PC-3 (cell line): ENCODE measurements at regions not wholly inside any gene's neighbourhood (a gene's known extent, or its start where the extent isn't known, plus 50 kb on each side); places are given as distances from the start of the nearest gene placed in this dataset.

ENCODE experiments used
- ATAC-seq: fragments of 200-7000 bp; cut with Tn5 transposase; 2 replicates; pipeline ENCODE4 v1.9.1; 2020; ENCODE audit warnings: mild to moderate bottlenecking, moderate library complexity
- BruUV-seq: library from RNA; stranded (reverse); fragments of 400-500 nt; replicated peaks from 2 replicates; lab custom pipeline; 2021; lab: Mats Ljungman, UMichigan
- CTCF ChIA-PET: fragments of 300-600 bp; sonication (Branson Sonifier 250); formaldehyde crosslinking; loops from one replicate; lab custom pipeline; 2022; ENCODE audit warnings: antibody characterized with exemption; lab: Charles Lee
- POLR2A ChIA-PET: fragments of 300-600 bp; sonication (Branson Sonifier 250); formaldehyde crosslinking; loops from one replicate; lab custom pipeline; 2022; ENCODE audit warnings: antibody characterized with exemption; ENCODE audit not compliant: unreplicated experiment; lab: Charles Lee
- DNase-seq: peaks from one replicate; pipeline ENCODE4 v3.0.0-alpha.2; 2015
- H2AFZ ChIP-seq: fragments of 300-600 bp; sonication (generic); 2 replicates; pipeline ENCODE4 v1.6.0; 2016; ENCODE audit warnings: antibody characterized with exemption, low read length
- H3F3A ChIP-seq: fragments of 300-600 bp; sonication (generic); one replicate; pipeline ENCODE4 v1.6.0; 2017; ENCODE audit warnings: antibody characterized with exemption, low read length, control low read depth, mild to moderate bottlenecking; ENCODE audit not compliant: unreplicated experiment
- H3K27ac ChIP-seq: fragments of 300-600 bp; sonication (generic); 2 replicates; pipeline ENCODE4 v1.5.1; 2016; ENCODE audit warnings: mild to moderate bottlenecking, low read length
- H3K27me3 ChIP-seq: fragments of 300-600 bp; sonication (generic); 2 replicates; pipeline ENCODE4 v1.6.1; 2016; ENCODE audit warnings: low read length, mixed read lengths
- H3K36me3 ChIP-seq: fragments of 300-600 bp; sonication (generic); 2 replicates; pipeline ENCODE4 v1.6.1; 2016; ENCODE audit warnings: low read depth, mixed run types, low read length, mixed read lengths
- H3K4me1 ChIP-seq: fragments of 300-600 bp; sonication (generic); 2 replicates; pipeline ENCODE4 v1.5.1; 2016; ENCODE audit warnings: low read length; ENCODE audit not compliant: insufficient read depth
- H3K4me2 ChIP-seq: fragments of 300-600 bp; sonication (generic); 2 replicates; pipeline ENCODE4 v1.6.0; 2016; ENCODE audit warnings: low read length
- H3K4me3 ChIP-seq: fragments of 300-600 bp; sonication (generic); 2 replicates; pipeline ENCODE4 v1.5.1; 2016; ENCODE audit warnings: mild to moderate bottlenecking, low read length, mixed read lengths
- H3K79me2 ChIP-seq: fragments of 300-600 bp; sonication (generic); 2 replicates; pipeline ENCODE4 v1.6.1; 2017; ENCODE audit warnings: low read length, mixed read lengths
- H3K9ac ChIP-seq: fragments of 300-600 bp; sonication (generic); 2 replicates; pipeline ENCODE4 v1.6.0; 2016; ENCODE audit warnings: mild to moderate bottlenecking, low read length
- H3K9me2 ChIP-seq: fragments of 300-600 bp; sonication (generic); replicated peaks from 2 replicates; pipeline ENCODE4 v1.6.1; 2016; ENCODE audit warnings: mixed run types, low read length, mixed read lengths
- H3K9me3 ChIP-seq: fragments of 300-600 bp; sonication (generic); 2 replicates; pipeline ENCODE4 v1.6.1; 2016; ENCODE audit warnings: low read length, mixed read lengths
- H4K20me1 ChIP-seq: fragments of 300-600 bp; sonication (generic); 2 replicates; pipeline ENCODE4 v1.6.1; 2016; ENCODE audit warnings: low read length, mixed read lengths
- CTCF ChIP-seq: fragments of 300-600 bp; sonication (generic); conservative IDR thresholded peaks from 2 replicates; pipeline ENCODE4 v1.5.1; 2017; ENCODE audit warnings: antibody characterized with exemption, low read depth, mild to moderate bottlenecking, low read length
- EZH2 ChIP-seq: fragments of 300-600 bp; sonication (generic); IDR thresholded peaks from one replicate; pipeline ENCODE4 v1.6.1; 2017; ENCODE audit warnings: antibody characterized with exemption, mild to moderate bottlenecking, low read length; ENCODE audit not compliant: unreplicated experiment
- EZH2phosphoT487 ChIP-seq: fragments of 300-600 bp; sonication (generic); IDR thresholded peaks from 2 replicates; pipeline ENCODE4 v1.6.1; 2018; ENCODE audit warnings: mild to moderate bottlenecking, antibody characterized with exemption, low read length, borderline replicate concordance
- intact Hi-C: fragments of 100-400 bp; cut with micrococcal nuclease; formaldehyde crosslinking; loops from 2 replicates; pipeline ENCODE4 v1.9.0; 2023

- H3K79me2 ChIP-seq = no peaks in the 10 kb centered on the region
- BruUV-seq = no TSS peak
Observed at GRCh38 chr13:23488442-23488841, 54.9 kb upstream of the SACS start.

GRCh38 chr13:23496255-23496654 lies 62.8 kb upstream of the SACS start:
- no peaks in the 10 kb centered on the region for H3F3A ChIP-seq
- CTCF ChIA-PET = no interaction called here
- no peaks in the 10 kb centered on the region for H3K9me3 ChIP-seq

More at GRCh38 chr13:23488442-23488841, 54.9 kb upstream of the SACS start:
- DNase-seq = peak; percentile 91
- Histone ChIP-seq H3F3A (no peaks in the 10 kb centered on the region), H3K27me3 (no peaks in the 10 kb centered on the region), H3K4me3 (no peak overlapping the region), H3K4me2 (peak overlapping the region; percentile 18; the same call in 1 of the 2 replicates), H3K36me3 (no peaks in the 10 kb centered on the region), H4K20me1 (no peaks in the 10 kb centered on the region), H3K4me1 (peaks cover 5% of the 10 kb centered on the region), H2AFZ (no peak overlapping the region), H3K9me2 (no peaks in the 10 kb centered on the region), H3K9ac (0 out of 2 replicates have a peak overlapping the region, but pooled peaks have one; percentile 8), H3K27ac (peak overlapping the region; percentile 68), H3K9me3 (no peaks in the 10 kb centered on the region)
- ChIA-PET POLR2A (no interaction called here), CTCF (interaction anchor here (0.6 kb wide), 1 partner anchor 22 kb away, joined by 3 read pairs; no protein-coding TSS in a partner anchor)
- peak; percentile 92 for ATAC-seq
- intact Hi-C loops = no loop called here
- TF ChIP-seq CTCF = no peak
- no peak for TF ChIP-seq EZH2

GRCh38 chr13:23497191-23497590 lies 63.7 kb upstream of the SACS start:
- no peak for TF ChIP-seq EZH2
- no peak for TF ChIP-seq CTCF
- no peak for TF ChIP-seq EZH2phosphoT487
- Histone ChIP-seq H3K9ac (no peak overlapping the region), H3K36me3 (no peaks in the 10 kb centered on the region), H3K79me2 (no peaks in the 10 kb centered on the region), H2AFZ (no peak overlapping the region), H3F3A (no peaks in the 10 kb centered on the region), H3K9me3 (no peaks in the 10 kb centered on the region), H3K27ac (no peak overlapping the region), H3K9me2 (no peaks in the 10 kb centered on the region), H3K4me1 (peaks cover 13% of the 10 kb centered on the region), H4K20me1 (no peaks in the 10 kb centered on the region), H3K4me2 (no peak overlapping the region), H3K27me3 (no peaks in the 10 kb centered on the region), H3K4me3 (no peak overlapping the region)
- ChIA-PET CTCF (no interaction called here), POLR2A (no interaction called here)
- ATAC-seq (no peak), DNase-seq (no peak)
- intact Hi-C loops = no loop called here
- no TSS peak for BruUV-seq

More at GRCh38 chr13:23496255-23496654, 62.8 kb upstream of the SACS start:
- no peaks in the 10 kb centered on the region for H4K20me1 ChIP-seq
- POLR2A ChIA-PET = no interaction called here
- intact Hi-C loops = no loop called here
- no peak for DNase-seq
- BruUV-seq = no TSS peak
- H3K36me3 ChIP-seq = no peaks in the 10 kb centered on the region
- H3K4me1 ChIP-seq = peaks cover 10% of the 10 kb centered on the region
- H3K4me3 ChIP-seq = no peak overlapping the region
- no peaks in the 10 kb centered on the region for H3K27me3 ChIP-seq
- H3K27ac ChIP-seq = no peak overlapping the region
- no peaks in the 10 kb centered on the region for H3K9me2 ChIP-seq
- H3K4me2 ChIP-seq = no peak overlapping the region
- no peak for ATAC-seq
- TF ChIP-seq EZH2phosphoT487 (no peak), CTCF (no peak), EZH2 (no peak)
- no peaks in the 10 kb centered on the region for H3K79me2 ChIP-seq
- no peak overlapping the region for H3K9ac ChIP-seq
- H2AFZ ChIP-seq = no peak overlapping the region
